ENCODE measurements at regions not wholly inside any gene's neighbourhood (a gene's known extent, or its start where the extent isn't known, plus 50 kb on each side); places are given as distances from the start of the nearest gene placed in this dataset.

DNA sequence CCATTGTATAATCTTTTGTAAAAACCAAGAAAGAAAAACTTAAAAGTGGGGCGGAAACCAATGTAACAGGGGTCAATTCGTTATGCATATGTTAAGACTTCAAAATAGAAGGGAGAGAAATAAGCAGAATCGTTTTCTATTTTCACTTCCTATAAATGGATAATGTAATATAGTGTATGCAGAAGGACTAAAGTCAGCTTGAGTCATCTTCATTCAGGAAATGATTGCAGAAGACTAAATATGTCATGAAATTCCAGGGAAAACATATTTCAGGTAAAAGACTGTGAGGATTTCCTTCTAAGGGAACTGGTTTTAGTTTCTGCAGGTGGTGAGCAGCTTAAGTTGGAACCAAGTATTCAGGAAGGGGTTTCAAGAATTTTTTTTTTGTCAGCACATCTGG, 753.3 kb downstream of the IRX1 start:
- Mint-ChIP-seq H3K9me3 (peaks cover 20% of the 10 kb centered on the region), H3K27me3 (no peaks in the 10 kb centered on the region), H3K4me3 (no peak overlapping the region), H3K36me3 (ENCODE audit: low read depth) (no peaks in the 10 kb centered on the region), H3K4me1 (ENCODE audit: low read depth) (no peaks in the 10 kb centered on the region), H3K27ac (no peak overlapping the region)
- intact Hi-C loops (cut with micrococcal nuclease), result no loop called here
- ATAC-seq (no peak), DNase-seq (no peak)
- ChIA-PET CTCF (no interaction called here), POLR2A (no interaction called here)
- TF ChIP-seq, protein P1, sequence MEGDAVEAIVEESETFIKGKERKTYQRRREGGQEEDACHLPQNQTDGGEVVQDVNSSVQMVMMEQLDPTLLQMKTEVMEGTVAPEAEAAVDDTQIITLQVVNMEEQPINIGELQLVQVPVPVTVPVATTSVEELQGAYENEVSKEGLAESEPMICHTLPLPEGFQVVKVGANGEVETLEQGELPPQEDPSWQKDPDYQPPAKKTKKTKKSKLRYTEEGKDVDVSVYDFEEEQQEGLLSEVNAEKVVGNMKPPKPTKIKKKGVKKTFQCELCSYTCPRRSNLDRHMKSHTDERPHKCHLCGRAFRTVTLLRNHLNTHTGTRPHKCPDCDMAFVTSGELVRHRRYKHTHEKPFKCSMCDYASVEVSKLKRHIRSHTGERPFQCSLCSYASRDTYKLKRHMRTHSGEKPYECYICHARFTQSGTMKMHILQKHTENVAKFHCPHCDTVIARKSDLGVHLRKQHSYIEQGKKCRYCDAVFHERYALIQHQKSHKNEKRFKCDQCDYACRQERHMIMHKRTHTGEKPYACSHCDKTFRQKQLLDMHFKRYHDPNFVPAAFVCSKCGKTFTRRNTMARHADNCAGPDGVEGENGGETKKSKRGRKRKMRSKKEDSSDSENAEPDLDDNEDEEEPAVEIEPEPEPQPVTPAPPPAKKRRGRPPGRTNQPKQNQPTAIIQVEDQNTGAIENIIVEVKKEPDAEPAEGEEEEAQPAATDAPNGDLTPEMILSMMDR (IDR thresholded peaks at IDR 0.05), result no peak

GRCh38 chr5:4356201-4356600, 760.6 kb downstream of the IRX1 start:
- Mint-ChIP-seq H3K4me3 (no peak overlapping the region), H3K4me1 (ENCODE audit: low read depth) (no peaks in the 10 kb centered on the region), H3K9me3 (peaks cover 16% of the 10 kb centered on the region), H3K27me3 (no peaks in the 10 kb centered on the region), H3K27ac (no peak overlapping the region), H3K36me3 (ENCODE audit: low read depth) (no peaks in the 10 kb centered on the region)
- CTCF ChIA-PET, result no interaction called here
- POLR2A ChIA-PET, result no interaction called here
- TF ChIP-seq, protein P1 (IDR thresholded peaks at IDR 0.05), result no peak
- intact Hi-C loops (cut with micrococcal nuclease), result no loop called here
- ATAC-seq, result no peak
- no peak for DNase-seq

- TF ChIP-seq, protein P1 (IDR thresholded peaks at IDR 0.05), result no peak
- Mint-ChIP-seq H3K4me1 (ENCODE audit: low read depth) (no peaks in the 10 kb centered on the region), H3K27me3 (no peaks in the 10 kb centered on the region), H3K36me3 (ENCODE audit: low read depth) (no peaks in the 10 kb centered on the region), H3K9me3 (peaks cover 7% of the 10 kb centered on the region), H3K4me3 (no peak overlapping the region), H3K27ac (no peak overlapping the region)
- ATAC-seq (no peak), DNase-seq (no peak)
- CTCF ChIA-PET, result no interaction called here
- intact Hi-C loops (cut with micrococcal nuclease), result no loop called here
- POLR2A ChIA-PET, result no interaction called here
Observed at GRCh38 chr5:4359847-4360246, 764.2 kb downstream of the IRX1 start.

GRCh38 chr5:4361753-4362152, 766.1 kb downstream of the IRX1 start:
- intact Hi-C loops (cut with micrococcal nuclease), result no loop called here
- no peaks in the 10 kb centered on the region for H3K27me3 Mint-ChIP-seq
- DNase-seq (no peak), ATAC-seq (no peak)
- H3K4me1 Mint-ChIP-seq (ENCODE audit: low read depth), result no peaks in the 10 kb centered on the region
- no peaks in the 10 kb centered on the region for H3K36me3 Mint-ChIP-seq (ENCODE audit: low read depth)
- H3K9me3 Mint-ChIP-seq, result peaks cover 3% of the 10 kb centered on the region
- TF ChIP-seq, protein P1 (IDR thresholded peaks at IDR 0.05), result no peak
- ChIA-PET CTCF (no interaction called here), POLR2A (no interaction called here)
- H3K27ac Mint-ChIP-seq, result no peak overlapping the region
- H3K4me3 Mint-ChIP-seq, result no peak overlapping the region

- CTCF ChIA-PET, result no interaction called here
- POLR2A ChIA-PET, result no interaction called here
- DNase-seq (no peak), ATAC-seq (no peak)
- no peak overlapping the region for H3K27ac Mint-ChIP-seq
- no peak overlapping the region for H3K4me3 Mint-ChIP-seq
- peaks cover 3% of the 10 kb centered on the region for H3K9me3 Mint-ChIP-seq
- H3K36me3 Mint-ChIP-seq (ENCODE audit: low read depth), result no peaks in the 10 kb centered on the region
- H3K27me3 Mint-ChIP-seq, result no peaks in the 10 kb centered on the region
- intact Hi-C loops (cut with micrococcal nuclease), result no loop called here
- no peaks in the 10 kb centered on the region for H3K4me1 Mint-ChIP-seq (ENCODE audit: low read depth)
- TF ChIP-seq, protein P1 (IDR thresholded peaks at IDR 0.05), result no peak
Observed at GRCh38 chr5:4362411-4362810, 766.8 kb downstream of the IRX1 start.
